HG03103 (cell line): ENCODE measurements at regions not wholly inside any gene's neighbourhood (a gene's known extent, or its start where the extent isn't known, plus 50 kb on each side); places are given as distances from the start of the nearest gene placed in this dataset.

ENCODE experiments used
- ATAC-seq: cut with Tn5 transposase; IDR thresholded peaks from one replicate; pipeline ENCODE4 v1.9.1; 2021; ENCODE audit warnings: low read depth; ENCODE audit not compliant: unreplicated experiment

- no peak for ATAC-seq
Observed at GRCh38 chr1:72869441-72869840, 587.1 kb upstream of the NEGR1 start.

- ATAC-seq = no peak
Observed at GRCh38 chr1:72851597-72851996, 569.3 kb upstream of the NEGR1 start.

- no peak for ATAC-seq
Observed at GRCh38 chr1:72848997-72849396, 566.7 kb upstream of the NEGR1 start.

GRCh38 chr1:72847651-72848050 lies 565.3 kb upstream of the NEGR1 start:
- ATAC-seq = no peak

GRCh38 chr1:72846476-72847278 lies 564.3 kb upstream of the NEGR1 start:
- ATAC-seq = no peak

GRCh38 chr1:72845981-72846380 lies 563.6 kb upstream of the NEGR1 start:
- ATAC-seq = no peak

GRCh38 chr1:72845381-72845780 lies 563.0 kb upstream of the NEGR1 start:
- no peak for ATAC-seq

- no peak for ATAC-seq
Observed at GRCh38 chr1:72837781-72838180, 555.4 kb upstream of the NEGR1 start.

- no peak for ATAC-seq
Observed at GRCh38 chr1:72830606-72831390, 548.5 kb upstream of the NEGR1 start.

- no peak for ATAC-seq
Observed at GRCh38 chr1:72827278-72827677, 544.9 kb upstream of the NEGR1 start.

- no peak for ATAC-seq
Observed at GRCh38 chr1:72804541-72804940, 522.2 kb upstream of the NEGR1 start.

GRCh38 chr1:72781038-72781437 lies 498.7 kb upstream of the NEGR1 start:
- ATAC-seq = no peak

GRCh38 chr1:72780212-72780611 lies 497.9 kb upstream of the NEGR1 start:
- no peak for ATAC-seq

GRCh38 chr1:72777918-72778317 lies 495.6 kb upstream of the NEGR1 start:
- no peak for ATAC-seq

- no peak for ATAC-seq
Observed at GRCh38 chr1:72763481-72763880, 481.1 kb upstream of the NEGR1 start.

- no peak for ATAC-seq
Observed at GRCh38 chr1:72759486-72759885, 477.1 kb upstream of the NEGR1 start.

GRCh38 chr1:72757843-72758242 lies 475.5 kb upstream of the NEGR1 start:
- ATAC-seq = no peak

GRCh38 chr1:72745413-72745812 lies 463.1 kb upstream of the NEGR1 start:
- ATAC-seq = no peak

- no peak for ATAC-seq
Observed at GRCh38 chr1:72734415-72734814, 452.1 kb upstream of the NEGR1 start.

- ATAC-seq = no peak
Observed at GRCh38 chr1:72724951-72725861, 442.9 kb upstream of the NEGR1 start.

- no peak for ATAC-seq
Observed at GRCh38 chr1:72705921-72706320, 423.6 kb upstream of the NEGR1 start.
